GM12873 (cell line): ENCODE measurements at regions not wholly inside any gene's neighbourhood (a gene's known extent, or its start where the extent isn't known, plus 50 kb on each side); places are given as distances from the start of the nearest gene placed in this dataset.

ENCODE experiments used
- TF ChIP-seq, protein P1 (sequence below): IDR thresholded peaks from 2 replicates; pipeline ENCODE4 v1.5.1; 2012; ENCODE audit warnings: low read depth, mild to moderate bottlenecking, moderate library complexity, low read length, control low read depth; ENCODE audit not compliant: insufficient read depth; ENCODE audit errors: missing control alignments

DNA sequence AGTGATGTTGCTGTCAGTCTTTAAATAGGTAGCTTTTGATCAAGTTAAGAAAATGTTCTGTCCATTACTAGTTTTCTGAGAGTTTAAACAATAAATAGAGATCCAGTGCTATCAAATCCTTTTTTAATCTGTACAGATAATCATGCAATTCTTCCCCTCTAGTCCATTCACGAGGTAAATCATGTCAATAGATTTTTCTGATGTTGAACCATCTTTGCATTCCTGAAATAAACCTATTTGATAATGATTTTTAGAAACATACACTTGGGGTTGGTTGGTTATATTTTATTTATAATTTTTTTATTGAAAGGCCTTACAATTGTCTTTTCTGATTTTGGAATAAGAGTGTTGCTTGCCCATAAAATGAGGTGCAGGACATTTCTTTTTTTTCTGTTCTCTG, 95.0 kb downstream of the FAM53A start:
- TF ChIP-seq, protein P1, sequence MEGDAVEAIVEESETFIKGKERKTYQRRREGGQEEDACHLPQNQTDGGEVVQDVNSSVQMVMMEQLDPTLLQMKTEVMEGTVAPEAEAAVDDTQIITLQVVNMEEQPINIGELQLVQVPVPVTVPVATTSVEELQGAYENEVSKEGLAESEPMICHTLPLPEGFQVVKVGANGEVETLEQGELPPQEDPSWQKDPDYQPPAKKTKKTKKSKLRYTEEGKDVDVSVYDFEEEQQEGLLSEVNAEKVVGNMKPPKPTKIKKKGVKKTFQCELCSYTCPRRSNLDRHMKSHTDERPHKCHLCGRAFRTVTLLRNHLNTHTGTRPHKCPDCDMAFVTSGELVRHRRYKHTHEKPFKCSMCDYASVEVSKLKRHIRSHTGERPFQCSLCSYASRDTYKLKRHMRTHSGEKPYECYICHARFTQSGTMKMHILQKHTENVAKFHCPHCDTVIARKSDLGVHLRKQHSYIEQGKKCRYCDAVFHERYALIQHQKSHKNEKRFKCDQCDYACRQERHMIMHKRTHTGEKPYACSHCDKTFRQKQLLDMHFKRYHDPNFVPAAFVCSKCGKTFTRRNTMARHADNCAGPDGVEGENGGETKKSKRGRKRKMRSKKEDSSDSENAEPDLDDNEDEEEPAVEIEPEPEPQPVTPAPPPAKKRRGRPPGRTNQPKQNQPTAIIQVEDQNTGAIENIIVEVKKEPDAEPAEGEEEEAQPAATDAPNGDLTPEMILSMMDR = no peak

DNA sequence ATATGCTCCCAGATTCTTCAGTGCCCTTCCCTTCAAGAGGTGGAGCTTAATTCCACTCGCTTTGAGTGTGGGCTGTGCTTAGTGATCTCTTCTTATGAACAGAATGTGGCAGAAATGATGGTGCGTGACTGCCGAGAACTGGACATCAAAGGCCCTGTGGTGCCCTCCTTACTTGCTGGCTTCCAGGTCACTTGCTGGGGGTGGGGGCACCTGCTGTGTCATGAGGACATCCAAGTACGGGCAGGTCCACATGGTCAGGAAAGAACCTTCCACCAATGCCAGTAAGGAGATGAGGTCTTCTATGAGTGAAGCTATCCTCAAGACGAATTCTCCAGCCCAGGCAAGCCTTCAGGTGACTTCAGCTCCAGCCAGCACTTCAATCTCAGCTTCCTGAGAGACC, 95.8 kb downstream of the FAM53A start:
- TF ChIP-seq, protein P1 = no peak

DNA sequence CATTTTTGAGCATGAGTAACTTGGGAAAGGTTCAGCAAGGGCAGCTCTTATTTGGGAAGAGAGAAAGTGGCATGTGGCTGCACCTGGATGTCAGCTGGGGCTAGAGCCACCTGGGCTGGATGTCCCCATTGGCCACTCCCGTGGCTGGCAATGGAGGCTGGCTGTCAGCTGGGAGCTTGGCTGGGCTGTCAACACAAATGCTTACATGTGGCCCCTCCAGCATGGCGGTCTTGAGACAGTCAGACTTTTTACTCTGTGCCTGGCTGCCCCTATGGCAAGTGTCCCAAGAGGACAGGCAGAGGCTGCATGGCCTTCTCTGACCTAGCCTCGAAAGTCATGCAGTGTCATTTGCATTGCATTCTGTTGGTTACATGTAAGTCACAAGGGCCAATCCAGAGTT, 99.6 kb downstream of the FAM53A start:
- TF ChIP-seq, protein P1 = no peak

DNA sequence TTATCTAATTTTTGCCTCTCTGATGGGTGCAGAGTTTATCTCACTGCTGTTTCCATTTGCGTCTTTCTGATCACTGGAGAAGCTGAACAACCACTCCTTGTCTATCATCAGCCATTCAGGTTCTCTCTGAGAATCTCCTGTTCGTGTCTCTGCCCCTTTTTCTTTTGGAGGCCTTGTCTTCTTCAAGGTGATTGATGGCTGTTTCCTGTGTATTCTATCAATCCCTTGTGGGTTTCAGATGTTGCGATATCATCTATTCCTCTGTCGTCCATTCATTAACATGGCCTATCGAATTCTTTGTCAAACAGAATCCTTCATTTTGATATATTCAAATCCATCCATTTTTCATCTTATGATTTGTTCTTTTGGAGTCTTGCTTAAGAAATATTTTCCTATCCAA, 100.3 kb downstream of the FAM53A start:
- TF ChIP-seq, protein P1 = no peak

- TF ChIP-seq, protein P1 = no peak
Observed at GRCh38 chr4:1583051-1583785, 100.9 kb downstream of the FAM53A start.

GRCh38 chr4:1582227-1582626, 101.9 kb downstream of the FAM53A start:
- TF ChIP-seq, protein P1 = no peak

DNA sequence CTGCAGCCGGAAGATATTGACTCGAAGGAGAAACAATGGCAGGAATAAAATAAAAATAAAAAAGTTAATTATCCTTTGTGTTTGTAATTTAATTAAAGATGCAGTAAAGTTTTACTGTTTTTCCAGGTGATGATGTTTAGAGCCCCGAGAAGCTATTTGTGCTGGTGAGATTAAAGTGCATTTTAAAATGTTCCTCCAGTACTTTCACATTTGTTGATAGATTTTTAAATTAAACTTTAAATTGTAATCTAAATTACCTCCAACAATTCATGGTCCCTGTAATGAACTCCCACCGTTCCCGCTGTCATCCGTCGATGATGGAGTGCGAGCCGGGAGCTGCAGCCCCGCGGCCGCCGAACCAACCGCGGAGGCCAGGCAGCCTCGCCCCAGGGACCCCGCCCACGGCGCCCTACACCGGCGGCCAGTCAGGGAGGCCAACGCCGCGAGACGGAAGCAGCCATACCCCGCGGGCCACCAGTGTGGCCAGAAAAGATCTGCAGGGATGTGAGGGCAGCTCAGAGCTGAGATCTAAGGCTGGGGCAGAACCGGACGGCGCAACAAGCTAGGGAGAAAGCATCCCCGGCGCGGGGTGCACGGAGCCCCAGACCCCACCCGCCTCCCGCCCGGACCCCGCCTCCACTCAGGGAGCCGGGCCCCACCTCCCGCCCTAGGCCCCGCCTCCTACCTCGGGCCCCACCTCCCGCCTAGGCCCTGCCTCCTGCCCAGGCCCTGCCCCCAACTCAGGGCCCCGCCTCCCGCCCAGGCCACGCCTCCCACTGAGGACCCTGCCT, 104.0 kb downstream of the FAM53A start:
- TF ChIP-seq, protein P1 = no peak
